ENCODE measurements at regions not wholly inside any gene's neighbourhood (a gene's known extent, or its start where the extent isn't known, plus 50 kb on each side); places are given as distances from the start of the nearest gene placed in this dataset.
"Not testable (repeated sequence)": the region's sequence is repeated elsewhere in the genome, so short reads cannot be mapped to it uniquely, and the experiment has no call there.

- no peak for DNase-seq (ENCODE audit: low read depth)
These were observed 136.2 kb downstream of the HMX1 start for GRCh38 chr4:8735236-8736089.

DNA sequence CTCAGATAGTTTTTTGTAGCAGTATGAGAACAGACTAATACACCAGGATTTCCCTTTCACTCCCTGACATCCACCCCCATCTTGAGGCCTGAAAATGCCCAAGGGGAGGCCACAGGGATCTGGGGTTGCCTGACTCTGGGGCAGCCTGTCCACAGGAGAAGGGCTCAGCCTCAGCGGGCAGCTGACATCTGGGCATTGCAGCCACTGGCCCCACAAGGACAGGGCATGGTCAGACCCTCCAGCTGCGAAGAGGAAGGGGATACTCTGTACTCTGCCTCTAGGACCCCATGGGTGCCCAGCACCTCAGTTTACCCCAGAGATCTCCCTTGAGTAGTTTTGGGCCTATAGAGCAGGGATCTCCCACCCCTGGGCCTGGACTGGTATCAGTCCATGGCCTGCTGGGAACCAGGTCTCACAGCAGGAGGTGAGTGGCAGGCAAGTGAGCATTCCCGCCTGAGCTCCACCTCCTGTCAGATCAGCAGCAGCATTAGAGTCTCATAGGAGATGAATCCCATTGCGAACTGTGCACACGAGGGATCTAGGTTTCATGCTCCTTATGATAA lies 138.9 kb downstream of the HMX1 start:
- no peak for DNase-seq (ENCODE audit: low read depth)

GRCh38 chr4:8732092-8732491 lies 139.5 kb downstream of the CPZ start:
- no peak for DNase-seq (ENCODE audit: low read depth)

GRCh38 chr4:8731364-8731763 lies 138.8 kb downstream of the CPZ start:
- no peak for DNase-seq (ENCODE audit: low read depth)

DNA sequence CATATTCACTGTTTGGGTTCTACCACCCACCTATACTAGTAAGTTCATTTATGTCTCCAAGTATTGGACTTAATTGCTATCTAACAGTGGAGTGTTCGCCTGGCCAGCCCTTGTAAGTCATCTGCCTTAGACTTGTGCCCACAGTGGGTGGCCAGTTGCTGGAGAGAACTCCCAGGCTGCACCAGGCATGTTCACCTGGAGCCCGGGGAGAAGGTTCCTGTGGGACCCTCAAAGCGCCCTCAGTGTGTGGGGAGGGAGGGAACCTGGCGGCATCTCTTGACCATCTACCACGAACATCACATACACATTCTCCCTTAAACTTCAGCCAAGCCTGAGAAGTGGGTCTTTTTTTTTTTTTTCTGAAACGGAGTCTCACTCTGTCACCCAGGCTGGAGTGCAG lies 138.1 kb downstream of the CPZ start:
- DNase-seq (ENCODE audit: low read depth) = no peak

DNA sequence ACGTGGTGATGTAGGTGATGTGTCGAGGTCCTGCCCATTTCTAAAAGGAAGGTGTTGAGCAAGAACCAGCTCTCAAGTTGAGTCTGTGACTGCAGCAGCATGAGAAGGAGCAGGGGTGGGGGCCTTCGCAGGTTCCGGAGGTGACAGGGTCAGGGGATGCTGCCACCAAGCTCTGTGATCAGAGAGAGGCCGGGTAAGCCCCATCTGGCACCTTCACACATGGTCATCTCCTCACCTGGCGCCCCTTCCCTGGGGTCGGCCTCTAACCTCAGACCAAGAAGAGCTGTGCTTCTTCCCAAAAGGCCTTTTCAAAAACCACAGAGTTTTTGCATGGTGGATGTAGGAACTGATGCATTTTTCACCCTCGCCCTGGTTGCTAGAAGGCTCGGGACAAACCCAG lies 137.6 kb downstream of the CPZ start:
- DNase-seq (ENCODE audit: low read depth) = no peak

- DNase-seq (ENCODE audit: low read depth) = no peak
These were observed 137.0 kb downstream of the CPZ start for GRCh38 chr4:8729408-8730149.

- no peak for DNase-seq (ENCODE audit: low read depth)
These were observed 136.2 kb downstream of the CPZ start for GRCh38 chr4:8728536-8729407.

DNA sequence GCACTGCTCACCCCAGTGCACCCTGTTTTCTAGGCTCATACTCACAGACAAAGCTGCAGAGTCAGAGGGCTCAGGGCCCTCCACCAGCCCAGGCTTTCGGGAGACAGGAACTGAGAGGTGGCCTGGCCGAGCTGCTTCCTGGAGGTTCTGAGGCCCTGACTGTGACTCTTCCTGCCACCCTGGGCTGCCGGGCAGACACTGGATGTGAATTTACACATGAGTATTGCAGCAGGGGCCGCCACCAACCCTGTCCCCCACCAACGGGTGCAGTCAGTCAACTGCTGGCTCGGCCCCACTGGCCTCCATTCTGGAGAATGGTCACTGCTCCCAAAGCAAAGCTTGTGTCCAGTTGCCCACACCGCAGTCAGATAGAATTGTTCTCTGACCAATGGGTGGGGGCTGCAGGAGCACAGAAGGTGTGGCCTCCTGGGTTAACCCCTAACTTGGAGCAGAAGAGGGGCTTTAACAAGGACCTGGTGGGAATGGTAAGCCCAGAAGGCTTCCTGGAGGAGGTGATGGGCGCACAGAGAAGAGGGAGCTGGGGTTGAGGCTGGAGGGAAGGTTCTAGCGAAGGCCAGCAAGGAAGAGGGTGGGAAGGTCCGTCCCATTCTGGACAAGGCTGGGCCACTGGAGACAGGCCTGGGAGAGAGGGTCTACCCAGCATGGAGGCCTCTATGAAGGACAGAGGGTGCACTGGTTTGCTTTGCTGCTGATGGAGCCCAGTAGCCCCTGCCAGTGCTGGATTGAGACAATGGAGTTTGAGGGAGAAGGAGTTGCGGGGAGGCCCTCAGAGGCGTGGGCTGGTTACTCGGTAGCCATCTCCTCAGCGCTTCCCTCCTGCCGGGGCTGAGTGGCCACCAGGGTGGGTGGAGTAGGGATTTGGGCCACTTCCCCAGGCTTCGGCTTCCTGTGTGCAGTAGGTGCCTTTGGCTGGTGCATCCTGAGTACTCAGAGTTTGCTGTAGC lies 135.3 kb downstream of the CPZ start:
- DNase-seq (ENCODE audit: low read depth) = no peak

DNA sequence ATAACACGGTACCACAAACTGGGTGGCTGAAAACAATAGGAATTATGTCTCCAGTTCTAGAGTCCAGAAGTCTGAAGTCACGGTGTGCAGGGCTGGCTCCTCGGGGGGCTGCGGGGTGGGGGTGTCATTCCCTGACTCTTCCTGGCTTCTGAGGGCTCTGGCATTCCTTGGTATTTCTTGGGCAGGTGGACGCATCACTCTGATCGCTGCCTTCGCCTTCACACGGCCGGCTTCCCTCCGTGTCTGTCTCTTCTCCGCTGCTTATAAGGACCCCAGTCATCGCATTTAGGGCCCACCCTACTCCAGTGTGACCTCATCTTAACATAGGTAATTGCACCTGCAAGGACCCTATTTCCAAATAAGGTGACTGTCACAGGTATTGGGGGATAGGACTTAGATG lies 134.6 kb downstream of the CPZ start:
- no peak for DNase-seq (ENCODE audit: low read depth)

DNA sequence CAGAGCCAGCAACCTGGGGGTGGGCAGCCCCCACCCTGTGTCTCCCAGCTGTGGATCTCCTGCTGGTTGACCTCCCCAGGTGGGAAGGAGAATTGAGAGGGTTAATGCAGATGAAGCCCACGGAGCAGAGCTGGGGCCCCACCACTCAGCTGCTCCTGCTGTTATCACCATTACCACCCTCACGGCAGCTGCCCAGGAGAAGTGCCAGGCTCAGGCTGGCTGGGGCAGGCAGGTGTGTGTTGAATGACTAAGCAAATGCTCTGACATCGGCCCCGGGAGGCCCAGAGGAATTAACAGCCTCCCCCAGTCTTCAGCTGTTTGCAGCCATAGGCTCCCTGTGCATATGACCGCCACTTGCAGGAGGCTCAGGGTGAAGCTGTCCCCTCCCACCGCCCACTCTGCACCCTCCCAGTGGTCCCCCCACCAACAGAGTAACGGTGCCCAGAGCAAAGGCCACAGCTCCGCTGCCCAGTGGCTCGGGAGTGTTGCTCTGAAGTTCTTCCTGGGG lies 133.8 kb downstream of the CPZ start:
- DNase-seq (ENCODE audit: low read depth) = no peak

DNA sequence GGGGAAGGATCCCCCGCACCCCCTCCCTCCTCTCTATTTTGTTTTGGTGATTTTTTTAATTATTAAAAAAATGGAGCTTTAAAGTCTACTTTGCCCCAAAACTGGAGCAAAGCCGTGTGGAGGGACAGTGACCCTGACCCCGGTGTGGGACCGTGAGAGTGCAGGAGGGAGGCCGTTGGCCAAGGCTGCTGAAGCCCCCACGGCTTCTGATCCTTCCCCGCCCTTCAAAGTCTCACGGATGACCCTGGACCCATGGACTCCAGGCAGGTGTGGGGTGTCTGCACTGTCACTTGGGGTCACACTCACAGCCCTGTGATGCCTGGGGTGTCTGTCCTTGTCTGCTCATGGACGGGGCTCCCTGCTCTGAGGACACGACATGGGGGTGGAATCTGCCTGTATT lies 133.3 kb downstream of the CPZ start:
- DNase-seq (ENCODE audit: low read depth) = no peak

DNA sequence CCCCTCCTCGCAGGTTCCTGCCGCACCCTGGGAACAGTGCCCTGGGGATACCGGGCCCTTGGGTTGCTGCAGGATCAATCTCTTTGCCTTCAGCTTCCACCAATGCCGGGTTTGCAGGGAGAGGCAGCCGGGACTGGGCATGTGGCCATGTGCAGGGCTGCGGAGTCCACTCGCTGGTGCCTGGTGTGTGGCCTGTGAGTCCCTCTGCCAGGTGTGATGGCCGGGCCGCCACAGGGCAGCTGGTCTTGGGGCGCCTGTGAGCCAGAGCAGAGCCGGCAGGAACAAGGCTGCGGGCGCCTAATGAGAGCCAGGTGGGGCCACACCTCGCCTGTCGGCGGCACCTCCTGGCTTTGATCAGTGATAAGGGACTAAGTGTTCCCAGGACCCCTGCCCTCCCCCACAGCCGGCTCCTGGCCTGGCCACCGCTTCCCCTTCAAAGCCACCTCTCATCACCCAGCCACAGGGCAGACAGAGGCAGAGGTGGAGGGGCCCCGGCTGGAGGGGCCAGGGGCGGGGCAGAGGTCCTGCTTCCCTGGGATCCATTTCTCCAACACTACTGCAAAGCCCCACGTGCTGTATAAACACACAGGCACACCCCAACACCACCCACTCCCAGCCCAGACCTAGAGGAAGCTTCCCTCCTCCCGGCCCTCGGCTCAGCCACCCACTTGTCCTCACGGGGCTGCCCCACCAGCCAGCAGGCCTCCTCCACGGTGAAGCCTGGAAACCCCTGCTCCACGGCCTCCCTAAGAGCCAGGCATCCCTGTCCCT lies 132.7 kb downstream of the CPZ start:
- DNase-seq (ENCODE audit: low read depth) = no peak

DNA sequence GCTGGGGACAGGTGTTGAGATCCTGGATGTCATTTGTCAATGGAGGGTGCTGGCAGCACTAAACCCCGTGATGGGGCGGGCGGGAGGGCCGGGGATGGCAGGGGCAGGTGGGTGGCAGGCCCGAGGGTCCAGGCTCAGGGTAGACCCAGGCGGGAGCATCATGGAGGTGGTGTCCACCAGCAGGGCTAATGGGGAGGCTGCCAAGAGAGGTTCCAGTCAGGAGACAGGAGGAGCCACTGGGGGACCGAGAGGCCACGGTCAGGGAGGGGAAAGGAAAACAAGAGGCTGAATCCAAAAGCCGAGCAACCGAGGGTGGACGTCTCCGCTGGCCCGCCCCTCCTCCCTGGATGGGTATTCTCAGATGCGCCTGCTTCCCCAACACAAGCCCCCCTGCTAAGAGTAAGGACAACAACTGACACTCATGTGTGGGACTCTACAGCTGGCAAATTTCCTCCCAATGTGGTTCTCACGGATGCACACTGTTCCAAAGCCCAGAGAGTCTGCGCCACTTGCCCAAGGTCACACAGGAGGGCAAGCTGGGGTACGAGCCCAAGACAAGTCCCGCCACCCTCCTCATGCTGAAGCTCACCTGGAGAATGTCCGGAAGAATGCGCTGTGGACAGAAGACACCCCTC lies 132.0 kb downstream of the CPZ start:
- no peak for DNase-seq (ENCODE audit: low read depth)

DNA sequence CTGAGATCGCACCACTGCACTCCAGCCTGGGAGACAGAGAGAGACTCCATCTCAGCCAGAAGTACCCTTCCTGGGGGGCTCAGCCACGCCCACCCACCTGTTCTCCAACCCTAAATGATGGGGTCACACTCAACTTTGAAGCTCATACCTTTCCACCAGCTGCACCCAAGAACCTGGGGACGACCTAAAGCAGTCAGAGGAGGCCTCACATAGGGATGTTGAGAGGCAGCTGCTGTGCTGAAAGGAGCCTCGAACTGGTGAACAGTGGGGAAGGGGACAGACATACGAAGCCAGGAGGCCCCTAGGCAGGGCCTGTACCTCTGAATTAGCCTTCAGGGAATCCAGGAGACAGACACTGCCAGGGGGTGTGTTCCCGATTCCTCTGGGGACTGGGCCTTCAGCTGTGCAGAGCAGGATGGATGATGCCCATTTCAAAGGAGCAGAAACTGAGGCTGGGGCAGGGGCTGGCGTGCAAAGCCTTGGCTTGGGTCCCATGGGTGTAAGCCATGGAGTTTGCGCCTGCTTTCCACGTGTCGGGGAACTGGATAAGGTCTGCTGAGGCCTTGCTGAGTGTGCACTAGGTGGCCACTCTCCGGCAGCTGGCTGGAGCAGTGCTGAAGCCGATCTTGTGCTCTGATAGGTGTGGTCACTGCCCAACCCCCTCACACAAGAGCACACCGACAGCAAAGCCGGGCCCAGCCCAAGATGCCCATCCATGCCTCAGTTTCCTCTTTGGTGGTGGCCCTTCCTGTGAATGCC lies 130.8 kb downstream of the CPZ start:
- DNase-seq (ENCODE audit: low read depth) = no peak

- DNase-seq (ENCODE audit: low read depth) = no peak
These were observed 130.0 kb downstream of the CPZ start for GRCh38 chr4:8722556-8722955.

DNA sequence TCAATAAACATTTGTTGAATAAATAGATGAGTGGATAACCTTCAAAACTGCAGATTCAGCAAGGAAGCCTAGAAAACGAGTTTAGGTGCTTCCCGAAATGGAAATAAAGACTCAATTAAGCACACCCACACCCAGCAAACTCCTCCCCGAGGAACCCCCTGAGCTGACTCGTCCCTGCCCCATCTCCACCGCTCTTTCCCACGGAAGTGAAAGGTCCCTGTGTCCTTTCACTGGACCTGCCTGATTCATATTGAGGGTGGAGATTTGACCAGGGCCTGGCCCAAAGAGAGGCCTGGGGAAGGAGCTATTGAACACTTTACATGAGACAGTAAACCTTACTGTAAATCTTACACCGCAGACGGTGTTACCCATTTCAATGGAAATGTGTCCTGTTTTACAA lies 129.1 kb downstream of the CPZ start:
- DNase-seq (ENCODE audit: low read depth) = no peak

GRCh38 chr4:8719421-8719820 lies 126.9 kb downstream of the CPZ start:
- DNase-seq (ENCODE audit: low read depth) = no peak

- not testable (repeated sequence) for DNase-seq (ENCODE audit: low read depth)
These were observed 124.9 kb downstream of the CPZ start for GRCh38 chr4:8717470-8717869.

Measured in iris pigment epithelial cell (primary cell).